CD14-positive monocyte (primary cell): ENCODE measurements at regions not wholly inside any gene's neighbourhood (a gene's known extent, or its start where the extent isn't known, plus 50 kb on each side); places are given as distances from the start of the nearest gene placed in this dataset.

Source experiments
- DNase-seq, 3 donors: peaks; one replicate each; pipeline ENCODE4 v3.0.0-alpha.2; 2011 to 2022
- H2AFZ ChIP-seq: 2 replicates; pipeline ENCODE4 v1.6.0; 2012; ENCODE audit warnings: mild to moderate bottlenecking, low read depth, low read length, inconsistent platforms; ENCODE audit not compliant: insufficient read depth, poor library complexity, severe bottlenecking
- H3K27ac ChIP-seq, 2 donors: 1 replicate in 1 of 2; 2 replicates in 1 of 2; pipeline ENCODE4 v1.5.1; 2012 to 2013; ENCODE audit warnings: low read length in 2 of 2, control low read depth in 1 of 2, inconsistent platforms in 1 of 2, low read depth in 1 of 2, mild to moderate bottlenecking in 1 of 2
- H3K27me3 ChIP-seq, 2 donors: one replicate each; pipeline versions ENCODE4 v1.6.0 to v1.6.1; 2011 to 2013; ENCODE audit warnings: low read length in 2 of 2; ENCODE audit not compliant: control insufficient read depth in 2 of 2, insufficient read depth in 2 of 2
- H3K36me3 ChIP-seq, 2 donors: replicated peaks in 1 of 2; 1 replicate in 1 of 2; 2 replicates in 1 of 2; pipeline versions ENCODE4 v1.5.1 to v1.6.1; 2012 to 2013; ENCODE audit warnings: low read length in 2 of 2, control low read depth in 1 of 2, inconsistent platforms in 1 of 2, mild to moderate bottlenecking in 1 of 2; ENCODE audit not compliant: insufficient read depth in 2 of 2, control insufficient read depth in 1 of 2
- H3K4me1 ChIP-seq, 2 donors: 1 replicate in 1 of 2; 2 replicates in 1 of 2; pipeline versions ENCODE4 v1.5.1 to v1.6.1; 2012 to 2013; ENCODE audit warnings: low read length in 2 of 2, control low read depth in 1 of 2, inconsistent platforms in 1 of 2, mild to moderate bottlenecking in 1 of 2, moderate library complexity in 1 of 2; ENCODE audit not compliant: insufficient read depth in 2 of 2, control insufficient read depth in 1 of 2
- H3K4me2 ChIP-seq: replicated peaks from 2 replicates; pipeline ENCODE3; 2012; ENCODE audit warnings: low read length, moderate library complexity, mild to moderate bottlenecking; ENCODE audit not compliant: poor library complexity, severe bottlenecking; ENCODE audit errors: extremely low read depth
- H3K4me3 ChIP-seq, 3 experiments: fragments of 200-600 bp in 1 of 3; sonication (generic) in 1 of 3; replicated peaks in 1 of 3; 1 replicate in 2 of 3; 2 replicates in 1 of 3; pipeline ENCODE4 v1.5.1; 2011 to 2013; ENCODE audit warnings: low read length in 3 of 3, mild to moderate bottlenecking in 3 of 3, control low read depth in 2 of 3, low read depth in 2 of 3, inconsistent platforms in 1 of 3, moderate library complexity in 1 of 3
- H3K79me2 ChIP-seq: 2 replicates; pipeline ENCODE4 v1.6.0; 2012; ENCODE audit warnings: mild to moderate bottlenecking, control low read depth, inconsistent platforms, low read length, moderate library complexity; ENCODE audit not compliant: insufficient read depth
- H3K9ac ChIP-seq: 2 replicates; pipeline ENCODE4 v1.6.0; 2017; ENCODE audit warnings: low read length, mild to moderate bottlenecking; ENCODE audit not compliant: insufficient read depth, poor library complexity, severe bottlenecking
- H3K9me3 ChIP-seq, 2 donors: replicated peaks in 1 of 2; 1 replicate in 1 of 2; 2 replicates in 1 of 2; pipeline versions ENCODE4 v1.5.1 to v1.6.1; 2012 to 2013; ENCODE audit warnings: low read length in 2 of 2, control low read depth in 1 of 2; ENCODE audit not compliant: control insufficient read depth in 1 of 2, insufficient read depth in 1 of 2
- H4K20me1 ChIP-seq: 2 replicates; pipeline ENCODE4 v1.6.0; 2012; ENCODE audit warnings: mild to moderate bottlenecking, low read length, control low read depth, moderate library complexity; ENCODE audit not compliant: insufficient read depth
- H3K27ac Mint-ChIP-seq, 7 donors: one replicate each; pipeline ENCODE4 v1.8.0; 2020; ENCODE audit warnings: mild to moderate bottlenecking in 7 of 7, mixed read lengths in 7 of 7, moderate library complexity in 6 of 7, inconsistent platforms in 2 of 7
- H3K27me3 Mint-ChIP-seq, 3 donors: one replicate each; pipeline ENCODE4 v1.8.0; 2021 to 2022; ENCODE audit warnings: low read depth in 3 of 3, mild to moderate bottlenecking in 3 of 3, mixed read lengths in 3 of 3, moderate library complexity in 3 of 3, inconsistent platforms in 1 of 3
- H3K36me3 Mint-ChIP-seq, 2 donors: one replicate each; pipeline ENCODE4 v1.8.0; 2020; ENCODE audit warnings: mixed read lengths in 2 of 2, inconsistent platforms in 1 of 2, mild to moderate bottlenecking in 1 of 2
- H3K4me1 Mint-ChIP-seq: one replicate; pipeline ENCODE4 v1.8.0; 2020; ENCODE audit warnings: mild to moderate bottlenecking, mixed read lengths
- H3K4me3 Mint-ChIP-seq, 2 donors: one replicate each; pipeline ENCODE4 v1.8.0; 2020; ENCODE audit warnings: mild to moderate bottlenecking in 2 of 2, mixed read lengths in 2 of 2, moderate library complexity in 1 of 2
- H3K9me3 Mint-ChIP-seq, 7 donors: one replicate each; pipeline ENCODE4 v1.8.0; 2020 to 2022; ENCODE audit warnings: mixed read lengths in 7 of 7, mild to moderate bottlenecking in 6 of 7, moderate library complexity in 6 of 7, inconsistent platforms in 2 of 7
- WGBS: methylation state at CpG from one replicate; pipeline ENCODE4 v1.1.5; 2013; ENCODE audit warnings: missing lambda C conversion rate; ENCODE audit not compliant: insufficient coverage; 5-methylcytosine and 5-hydroxymethylcytosine counted together
- intact Hi-C, 2 donors: fragments of 100-400 bp; cut with micrococcal nuclease; formaldehyde crosslinking; loops; one replicate each; pipeline versions ENCODE4 v1.15.0 to v1.15.1; 2023
- TF ChIP-seq, protein P1 (sequence below): fragments of 200-600 bp; IDR thresholded peaks from one replicate; pipeline ENCODE4 v1.8.0; 2022; ENCODE audit warnings: antibody characterized with exemption, mild to moderate bottlenecking

DNA sequence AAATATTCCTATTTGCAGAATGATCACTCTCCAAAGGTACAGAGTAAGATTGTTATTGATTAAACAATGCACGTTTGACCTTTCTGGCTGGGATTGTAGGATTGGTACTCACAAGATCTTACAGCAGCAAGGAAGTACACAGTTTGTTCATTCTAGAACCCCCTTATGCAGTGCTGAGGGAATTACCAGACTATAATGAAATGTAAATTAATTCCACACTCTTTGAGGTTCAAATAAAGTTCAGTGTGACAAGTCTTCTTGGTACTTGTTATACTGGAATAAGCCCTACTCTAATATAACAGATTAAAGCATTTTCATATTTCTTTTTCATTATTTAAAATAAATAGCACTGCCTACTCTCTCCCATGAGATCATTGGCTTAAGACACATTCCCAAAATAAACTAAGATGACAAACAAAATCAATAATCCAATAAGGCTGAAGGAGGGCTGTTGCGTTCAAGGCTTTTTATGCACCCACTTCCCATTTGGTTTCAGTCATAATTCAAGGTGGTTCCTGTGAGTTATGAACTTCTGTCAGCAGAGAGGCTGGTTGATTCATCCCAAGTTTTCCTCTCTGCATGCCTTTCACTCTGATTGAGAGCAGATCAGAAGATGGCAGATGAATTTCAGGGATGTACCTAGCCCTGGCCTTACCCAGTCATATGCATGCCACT lies 881.5 kb downstream of the C6orf118 start:
- 60% methylated on average over 1 of the region's 2 CpGs for WGBS
- intact Hi-C loops: no loop called here
- no peaks in the 10 kb centered on the region for H3K36me3 Mint-ChIP-seq

DNA sequence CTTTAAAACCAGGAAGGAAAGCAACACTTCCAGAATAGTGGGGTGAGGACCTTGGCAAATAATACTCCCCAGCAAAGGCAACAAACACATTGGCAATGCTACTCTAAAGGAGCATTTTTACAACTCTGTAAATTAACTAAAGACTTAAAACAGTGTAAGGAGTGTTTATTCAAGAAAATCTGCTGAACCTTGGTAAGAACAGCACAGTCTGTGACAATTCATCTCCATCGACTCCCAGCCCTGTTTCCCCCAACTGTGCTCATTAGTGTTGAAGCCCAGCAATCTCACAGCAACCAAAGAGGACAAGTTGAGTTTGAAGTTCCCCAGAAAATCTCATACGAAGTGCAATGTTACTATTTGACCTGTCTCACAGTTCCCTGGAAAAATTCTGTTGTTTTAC lies 884.9 kb downstream of the C6orf118 start:
- Mint-ChIP-seq H3K36me3 (no peaks in the 10 kb centered on the region), H3K4me3 (no peak overlapping the region), H3K27ac (no peak overlapping the region), H3K4me1 (no peaks in the 10 kb centered on the region), H3K27me3 (no peaks in the 10 kb centered on the region), H3K9me3 (peaks cover 8 to 27% (median 20%) of the 10 kb centered on the region in 7 donors)
- Histone ChIP-seq H3K9me3 (peaks cover 16 to 28% of the 10 kb centered on the region in 2 donors), H3K27ac (no peak overlapping the region), H4K20me1 (no peaks in the 10 kb centered on the region), H2AFZ (no peak overlapping the region), H3K4me1 (no peaks in the 10 kb centered on the region), H3K36me3 (no peaks in the 10 kb centered on the region), H3K4me3 (no peak overlapping the region), H3K79me2 (no peaks in the 10 kb centered on the region), H3K27me3 (no peaks in the 10 kb centered on the region), H3K9ac (no peak overlapping the region), H3K4me2 (no peak overlapping the region)
- intact Hi-C loops: no loop called here
- TF ChIP-seq, protein P1, sequence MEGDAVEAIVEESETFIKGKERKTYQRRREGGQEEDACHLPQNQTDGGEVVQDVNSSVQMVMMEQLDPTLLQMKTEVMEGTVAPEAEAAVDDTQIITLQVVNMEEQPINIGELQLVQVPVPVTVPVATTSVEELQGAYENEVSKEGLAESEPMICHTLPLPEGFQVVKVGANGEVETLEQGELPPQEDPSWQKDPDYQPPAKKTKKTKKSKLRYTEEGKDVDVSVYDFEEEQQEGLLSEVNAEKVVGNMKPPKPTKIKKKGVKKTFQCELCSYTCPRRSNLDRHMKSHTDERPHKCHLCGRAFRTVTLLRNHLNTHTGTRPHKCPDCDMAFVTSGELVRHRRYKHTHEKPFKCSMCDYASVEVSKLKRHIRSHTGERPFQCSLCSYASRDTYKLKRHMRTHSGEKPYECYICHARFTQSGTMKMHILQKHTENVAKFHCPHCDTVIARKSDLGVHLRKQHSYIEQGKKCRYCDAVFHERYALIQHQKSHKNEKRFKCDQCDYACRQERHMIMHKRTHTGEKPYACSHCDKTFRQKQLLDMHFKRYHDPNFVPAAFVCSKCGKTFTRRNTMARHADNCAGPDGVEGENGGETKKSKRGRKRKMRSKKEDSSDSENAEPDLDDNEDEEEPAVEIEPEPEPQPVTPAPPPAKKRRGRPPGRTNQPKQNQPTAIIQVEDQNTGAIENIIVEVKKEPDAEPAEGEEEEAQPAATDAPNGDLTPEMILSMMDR: no peak
- no peak for DNase-seq
- WGBS: 93% methylated on average over 2 of the region's 2 CpGs

More for the DNA sequence above, 881.5 kb downstream of the C6orf118 start:
- Histone ChIP-seq H3K4me3 (no peak overlapping the region), H3K9ac (no peak overlapping the region), H3K27me3 (no peaks in the 10 kb centered on the region), H3K79me2 (no peaks in the 10 kb centered on the region), H3K36me3 (no peaks in the 10 kb centered on the region), H3K4me2 (no peak overlapping the region), H3K4me1 (no peaks in the 10 kb centered on the region), H2AFZ (no peak overlapping the region), H4K20me1 (no peaks in the 10 kb centered on the region), H3K27ac (no peak overlapping the region), H3K9me3 (peaks cover 3 to 19% of the 10 kb centered on the region in 2 donors)
- Mint-ChIP-seq H3K4me3 (no peak overlapping the region), H3K4me1 (no peaks in the 10 kb centered on the region), H3K27me3 (no peaks in the 10 kb centered on the region), H3K9me3 (peaks cover 2 to 12% (median 6%) of the 10 kb centered on the region in 7 donors), H3K27ac (no peak overlapping the region)
- no peak for DNase-seq
- TF ChIP-seq, protein P1: no peak
